Trophoblast cell (in vitro differentiated cells and primary cell): ENCODE measurements at regions not wholly inside any gene's neighbourhood (a gene's known extent, or its start where the extent isn't known, plus 50 kb on each side); places are given as distances from the start of the nearest gene placed in this dataset.

Experiments
- DNase-seq, 2 donors: peaks; one replicate each; pipeline ENCODE4 v3.0.0-alpha.2; 2016
- H2AFZ ChIP-seq: 2 replicates; pipeline ENCODE4 v1.6.1; 2013; ENCODE audit warnings: low read length, moderate library complexity, mild to moderate bottlenecking; ENCODE audit not compliant: insufficient read depth, poor library complexity
- H2AK5ac ChIP-seq: 2 replicates; pipeline ENCODE4 v1.6.1; 2013; ENCODE audit warnings: mild to moderate bottlenecking, low read length
- H2BK120ac ChIP-seq: 2 replicates; pipeline ENCODE4 v1.6.1; 2013; ENCODE audit warnings: low read length, mild to moderate bottlenecking, moderate library complexity; ENCODE audit not compliant: insufficient read depth, poor library complexity
- H2BK12ac ChIP-seq: 2 replicates; pipeline ENCODE4 v1.6.1; 2013; ENCODE audit warnings: mild to moderate bottlenecking, low read length, moderate library complexity
- H2BK5ac ChIP-seq: 2 replicates; pipeline ENCODE4 v1.6.1; 2013; ENCODE audit warnings: low read length, low read depth, moderate library complexity, mild to moderate bottlenecking; ENCODE audit not compliant: poor library complexity
- H3K14ac ChIP-seq: 2 replicates; pipeline ENCODE4 v1.6.1; 2013; ENCODE audit warnings: mild to moderate bottlenecking, low read length
- H3K18ac ChIP-seq: 2 replicates; pipeline ENCODE4 v1.6.1; 2013; ENCODE audit warnings: mild to moderate bottlenecking, low read length
- H3K23ac ChIP-seq: 2 replicates; pipeline ENCODE4 v1.6.1; 2013; ENCODE audit warnings: low read length
- H3K27ac ChIP-seq: 2 replicates; pipeline ENCODE4 v1.5.1; 2013; ENCODE audit warnings: low read depth, mild to moderate bottlenecking, inconsistent platforms, low read length, moderate library complexity
- H3K27me3 ChIP-seq: 2 replicates; pipeline ENCODE4 v1.6.1; 2013; ENCODE audit warnings: inconsistent platforms, mild to moderate bottlenecking, low read length, moderate library complexity; ENCODE audit not compliant: insufficient read depth
- H3K36me3 ChIP-seq, 2 experiments: 1 replicate in 1 of 2; 2 replicates in 1 of 2; pipeline ENCODE4 v1.6.1; 2013; ENCODE audit warnings: low read length in 2 of 2, mild to moderate bottlenecking in 2 of 2, moderate library complexity in 1 of 2; ENCODE audit not compliant: insufficient read depth in 2 of 2, control insufficient read depth in 1 of 2
- H3K4ac ChIP-seq: 2 replicates; pipeline ENCODE4 v1.6.1; 2013; ENCODE audit warnings: low read depth, mild to moderate bottlenecking, low read length, moderate library complexity
- H3K4me1 ChIP-seq, 2 experiments: 1 replicate in 1 of 2; 2 replicates in 1 of 2; pipeline ENCODE4 v1.6.1; 2013; ENCODE audit warnings: low read length in 2 of 2, mild to moderate bottlenecking in 2 of 2, moderate library complexity in 1 of 2; ENCODE audit not compliant: insufficient read depth in 2 of 2, control insufficient read depth in 1 of 2
- H3K4me2 ChIP-seq: 2 replicates; pipeline ENCODE4 v1.6.1; 2013; ENCODE audit warnings: inconsistent platforms, mild to moderate bottlenecking, low read length, moderate library complexity
- H3K4me3 ChIP-seq: 2 replicates; pipeline ENCODE4 v1.5.1; 2013; ENCODE audit warnings: mild to moderate bottlenecking, low read depth, low read length, inconsistent platforms
- H3K79me1 ChIP-seq: one replicate; pipeline ENCODE4 v1.6.1; 2013; ENCODE audit warnings: low read length
- H3K79me2 ChIP-seq: 2 replicates; pipeline ENCODE4 v1.6.1; 2013; ENCODE audit warnings: low read length, mild to moderate bottlenecking; ENCODE audit not compliant: control insufficient read depth, insufficient read depth, poor library complexity
- H3K9ac ChIP-seq: 2 replicates; pipeline ENCODE4 v1.6.1; 2013; ENCODE audit warnings: mild to moderate bottlenecking, low read length
- H3K9me3 ChIP-seq: 2 replicates; pipeline ENCODE4 v1.6.1; 2013; ENCODE audit warnings: low read depth, mild to moderate bottlenecking, control low read depth, inconsistent platforms, low read length; ENCODE audit not compliant: insufficient read depth
- H4K12ac ChIP-seq: 2 replicates; pipeline ENCODE4 v1.6.1; 2013; ENCODE audit warnings: low read depth, mild to moderate bottlenecking, low read length, moderate library complexity
- H4K8ac ChIP-seq: 2 replicates; pipeline ENCODE4 v1.6.1; 2013; ENCODE audit warnings: low read depth, mild to moderate bottlenecking, low read length, moderate library complexity
- H4K91ac ChIP-seq: one replicate; pipeline ENCODE4 v1.6.1; 2013; ENCODE audit warnings: low read depth, mild to moderate bottlenecking, low read length, moderate library complexity
- WGBS: extraction: QIAGEN DNeasy Blood & Tissue Kit; methylation state at CpG from one replicate; pipeline ENCODE4 v1.1.7; 2013; ENCODE audit warnings: missing lambda C conversion rate; ENCODE audit not compliant: insufficient read length, insufficient coverage; ENCODE audit errors: extremely low coverage; 5-methylcytosine and 5-hydroxymethylcytosine counted together

GRCh38 chr22:49251371-49251770 is 576.3 kb downstream of the BRD1 start:
- WGBS = no CpG with 5 or more reads among the region's 6 CpGs
- Histone ChIP-seq H3K4me1 (no peaks in the 10 kb centered on the region), H3K9ac (no peak overlapping the region), H3K79me1 (no peaks in the 10 kb centered on the region), H3K4me3 (no peak overlapping the region), H2BK5ac (no peak overlapping the region), H2BK12ac (no peak overlapping the region), H3K14ac (no peak overlapping the region), H3K27ac (no peak overlapping the region), H3K36me3 (no peaks in the 10 kb centered on the region), H4K91ac (no peak overlapping the region), H3K18ac (no peak overlapping the region), H3K4me2 (no peak overlapping the region), H2AK5ac (no peak overlapping the region), H4K8ac (no peak overlapping the region), H3K79me2 (no peaks in the 10 kb centered on the region), H3K23ac (no peak overlapping the region), H2BK120ac (no peak overlapping the region), H3K9me3 (peaks cover 8% of the 10 kb centered on the region), H4K12ac (no peak overlapping the region), H3K4ac (no peak overlapping the region), H3K27me3 (no peaks in the 10 kb centered on the region), H2AFZ (no peak overlapping the region)
- DNase-seq = no peak

GRCh38 chr22:49247194-49247924 is 580.3 kb downstream of the BRD1 start:
- no peak overlapping the region for H2BK12ac ChIP-seq
- H3K36me3 ChIP-seq = no peaks in the 10 kb centered on the region
- no peaks in the 10 kb centered on the region for H3K4me1 ChIP-seq
- no peak overlapping the region for H2AFZ ChIP-seq
- H2BK120ac ChIP-seq = no peak overlapping the region
- H3K9ac ChIP-seq = no peak overlapping the region
- no peak overlapping the region for H3K23ac ChIP-seq
- no peak overlapping the region for H3K4me2 ChIP-seq
- no peaks in the 10 kb centered on the region for H3K27me3 ChIP-seq
- no peak for DNase-seq
- H2BK5ac ChIP-seq = no peak overlapping the region
- H3K79me1 ChIP-seq = no peaks in the 10 kb centered on the region
- H4K8ac ChIP-seq = no peak overlapping the region
- no peak overlapping the region for H4K12ac ChIP-seq
- H3K9me3 ChIP-seq = peaks cover 7% of the 10 kb centered on the region
- H4K91ac ChIP-seq = no peak overlapping the region
- no peak overlapping the region for H2AK5ac ChIP-seq
- no peaks in the 10 kb centered on the region for H3K79me2 ChIP-seq
- no peak overlapping the region for H3K14ac ChIP-seq
- H3K4me3 ChIP-seq = no peak overlapping the region
- no peak overlapping the region for H3K27ac ChIP-seq
- no CpG with 5 or more reads among the region's 18 CpGs for WGBS
- no peak overlapping the region for H3K4ac ChIP-seq
- H3K18ac ChIP-seq = no peak overlapping the region

GRCh38 chr22:49244466-49245420 is 582.9 kb downstream of the BRD1 start:
- no peak overlapping the region for H4K12ac ChIP-seq
- WGBS = no CpG with 5 or more reads among the region's 16 CpGs
- no peak overlapping the region for H3K4me3 ChIP-seq
- H2AK5ac ChIP-seq = no peak overlapping the region
- H4K8ac ChIP-seq = no peak overlapping the region
- H3K4ac ChIP-seq = no peak overlapping the region
- H3K9me3 ChIP-seq = peaks cover 9% of the 10 kb centered on the region
- H3K18ac ChIP-seq = no peak overlapping the region
- no peak overlapping the region for H2BK120ac ChIP-seq
- H2BK5ac ChIP-seq = no peak overlapping the region
- H3K9ac ChIP-seq = no peak overlapping the region
- H4K91ac ChIP-seq = no peak overlapping the region
- H3K4me1 ChIP-seq = no peaks in the 10 kb centered on the region
- H3K27ac ChIP-seq = no peak overlapping the region
- no peaks in the 10 kb centered on the region for H3K79me2 ChIP-seq
- H3K36me3 ChIP-seq = no peaks in the 10 kb centered on the region
- H3K14ac ChIP-seq = no peak overlapping the region
- no peak overlapping the region for H2AFZ ChIP-seq
- H3K27me3 ChIP-seq = no peaks in the 10 kb centered on the region
- H3K4me2 ChIP-seq = no peak overlapping the region
- no peak overlapping the region for H3K23ac ChIP-seq
- no peaks in the 10 kb centered on the region for H3K79me1 ChIP-seq
- no peak for DNase-seq
- no peak overlapping the region for H2BK12ac ChIP-seq

GRCh38 chr22:49243965-49244364 is 583.7 kb downstream of the BRD1 start:
- Histone ChIP-seq H2BK12ac (no peak overlapping the region), H3K79me2 (no peaks in the 10 kb centered on the region), H3K79me1 (no peaks in the 10 kb centered on the region), H3K18ac (no peak overlapping the region), H3K9ac (no peak overlapping the region), H3K4me3 (no peak overlapping the region), H3K14ac (no peak overlapping the region), H4K12ac (no peak overlapping the region), H4K91ac (no peak overlapping the region), H2BK5ac (no peak overlapping the region), H3K9me3 (peaks cover 13% of the 10 kb centered on the region), H2AFZ (no peak overlapping the region), H3K23ac (no peak overlapping the region), H4K8ac (no peak overlapping the region), H3K27ac (no peak overlapping the region), H3K4me1 (no peaks in the 10 kb centered on the region), H3K36me3 (no peaks in the 10 kb centered on the region), H3K4ac (no peak overlapping the region), H3K27me3 (no peaks in the 10 kb centered on the region), H3K4me2 (no peak overlapping the region), H2BK120ac (no peak overlapping the region), H2AK5ac (no peak overlapping the region)
- no CpG with 5 or more reads among the region's 7 CpGs for WGBS
- DNase-seq = no peak
